Fibroblast of the aortic adventitia (primary cell): ENCODE measurements at regions not wholly inside any gene's neighbourhood (a gene's known extent, or its start where the extent isn't known, plus 50 kb on each side); places are given as distances from the start of the nearest gene placed in this dataset.
A peak's percentile ranks its signal among the peaks of the same experiment; 100 is the strongest.
"Not testable (repeated sequence)": the region's sequence is repeated elsewhere in the genome, so short reads cannot be mapped to it uniquely, and the experiment has no call there.

Experiments used
- DNase-seq: peaks from one replicate; pipeline ENCODE4 v3.0.0-alpha.2; 2010; ENCODE audit warnings: low read depth
- H3K4me3 ChIP-seq: 2 replicates; pipeline ENCODE4 v1.5.1; 2011; ENCODE audit warnings: low read depth, mild to moderate bottlenecking, control low read depth, low read length, moderate library complexity
- TF ChIP-seq, protein P1 (sequence below): IDR thresholded peaks from 2 replicates; pipeline ENCODE4 v1.5.1; 2011; ENCODE audit warnings: mild to moderate bottlenecking, low read length, control low read depth, inconsistent platforms; ENCODE audit not compliant: insufficient read depth

DNA sequence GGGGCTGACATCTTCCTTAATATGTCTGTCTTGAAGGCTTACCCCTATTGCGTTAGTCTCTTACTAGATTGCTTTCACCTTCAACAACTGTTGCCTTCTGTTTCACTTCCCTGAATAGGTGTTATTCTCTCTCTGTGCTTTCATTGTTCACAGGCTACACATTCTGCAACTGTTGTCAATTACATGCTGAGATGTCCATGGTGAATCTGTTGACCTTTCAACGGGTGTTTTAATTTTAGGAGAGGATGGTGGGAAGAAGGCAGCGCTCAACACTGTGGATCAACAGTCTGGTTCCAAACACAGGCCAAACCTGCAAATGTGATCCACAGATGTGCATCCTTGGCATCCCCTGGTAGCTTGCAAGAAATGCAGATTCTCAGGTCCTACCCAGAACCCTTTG is 101.9 kb downstream of the DACT1 start:
- TF ChIP-seq, protein P1, sequence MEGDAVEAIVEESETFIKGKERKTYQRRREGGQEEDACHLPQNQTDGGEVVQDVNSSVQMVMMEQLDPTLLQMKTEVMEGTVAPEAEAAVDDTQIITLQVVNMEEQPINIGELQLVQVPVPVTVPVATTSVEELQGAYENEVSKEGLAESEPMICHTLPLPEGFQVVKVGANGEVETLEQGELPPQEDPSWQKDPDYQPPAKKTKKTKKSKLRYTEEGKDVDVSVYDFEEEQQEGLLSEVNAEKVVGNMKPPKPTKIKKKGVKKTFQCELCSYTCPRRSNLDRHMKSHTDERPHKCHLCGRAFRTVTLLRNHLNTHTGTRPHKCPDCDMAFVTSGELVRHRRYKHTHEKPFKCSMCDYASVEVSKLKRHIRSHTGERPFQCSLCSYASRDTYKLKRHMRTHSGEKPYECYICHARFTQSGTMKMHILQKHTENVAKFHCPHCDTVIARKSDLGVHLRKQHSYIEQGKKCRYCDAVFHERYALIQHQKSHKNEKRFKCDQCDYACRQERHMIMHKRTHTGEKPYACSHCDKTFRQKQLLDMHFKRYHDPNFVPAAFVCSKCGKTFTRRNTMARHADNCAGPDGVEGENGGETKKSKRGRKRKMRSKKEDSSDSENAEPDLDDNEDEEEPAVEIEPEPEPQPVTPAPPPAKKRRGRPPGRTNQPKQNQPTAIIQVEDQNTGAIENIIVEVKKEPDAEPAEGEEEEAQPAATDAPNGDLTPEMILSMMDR = no peak
- H3K4me3 ChIP-seq = no peak overlapping the region
- no peak for DNase-seq

DNA sequence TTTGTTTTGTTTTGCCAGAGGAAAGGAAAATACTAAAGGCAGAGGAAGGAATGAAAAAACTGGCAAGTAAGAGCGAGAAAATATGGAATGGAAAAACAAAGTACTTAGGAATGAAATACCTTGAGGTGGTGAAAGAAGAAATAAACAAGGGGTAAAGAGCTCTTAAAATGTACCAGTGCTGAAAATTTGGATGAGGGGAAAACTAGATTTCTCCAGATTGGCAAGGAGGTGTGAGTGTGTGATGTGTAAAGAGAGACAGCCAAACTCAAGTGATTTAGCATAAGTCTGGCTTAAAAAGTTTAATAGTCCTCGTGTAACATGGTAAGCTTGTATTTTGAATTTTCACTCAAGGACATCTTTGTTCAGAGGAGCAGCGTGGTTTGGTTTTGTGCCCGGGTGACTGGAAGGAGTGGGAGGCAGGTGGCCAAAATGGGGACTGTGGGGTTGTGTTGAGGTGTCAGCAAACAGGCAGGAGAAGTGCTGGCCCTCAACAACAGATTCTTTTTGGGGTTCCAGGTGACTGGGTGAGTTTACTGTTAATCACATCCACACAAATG is 102.7 kb downstream of the DACT1 start:
- TF ChIP-seq, protein P1 = no peak
- DNase-seq = no peak
- no peak overlapping the region for H3K4me3 ChIP-seq

DNA sequence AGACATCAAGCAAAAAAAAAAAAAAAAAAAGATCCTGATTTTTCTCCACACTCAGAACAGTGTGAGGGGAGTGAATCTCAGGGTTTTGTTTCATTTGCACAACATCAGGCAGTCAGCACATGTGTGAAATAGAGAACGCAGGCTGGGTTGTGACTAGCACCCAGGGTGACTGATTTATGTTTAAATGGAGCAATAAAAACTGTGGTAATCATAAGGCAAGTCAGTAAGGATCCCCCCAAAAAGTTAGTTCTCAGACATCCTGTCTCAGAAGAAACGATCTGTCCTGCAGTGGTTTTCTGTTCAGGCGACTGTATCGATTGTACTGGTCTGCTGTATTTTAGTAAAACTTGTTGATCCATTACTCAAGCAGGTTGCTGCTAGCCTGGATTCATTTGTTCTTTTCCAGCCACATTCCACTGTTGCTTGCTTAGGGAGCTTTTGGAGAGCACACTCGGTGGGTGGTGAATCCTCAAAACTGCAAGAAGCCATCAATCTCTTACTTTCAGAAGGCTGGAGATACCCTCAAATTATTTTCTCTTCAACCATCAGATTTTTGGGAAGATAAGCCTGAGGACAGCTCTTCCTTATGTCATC is 107.1 kb downstream of the DACT1 start:
- DNase-seq = no peak
- no peak overlapping the region for H3K4me3 ChIP-seq
- TF ChIP-seq, protein P1 = no peak

DNA sequence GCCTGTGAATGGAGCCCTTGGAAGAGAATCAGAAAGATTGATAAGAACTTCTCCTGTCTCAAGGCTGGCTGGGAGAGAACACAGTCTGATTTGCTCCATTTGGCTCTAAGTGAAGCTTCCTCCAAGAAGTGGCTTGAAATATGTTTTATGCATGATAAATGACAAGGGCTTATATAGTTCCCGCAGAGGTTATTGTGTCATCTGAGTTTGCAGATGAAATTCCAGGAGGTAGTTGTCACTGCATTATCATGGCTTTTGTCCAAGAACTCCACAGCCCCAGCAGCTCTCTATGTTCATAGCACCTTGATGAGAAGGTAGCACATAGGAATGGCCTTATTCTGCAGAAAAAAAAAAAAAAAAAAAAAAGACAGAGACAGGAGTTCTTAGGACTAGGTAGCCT is 108.5 kb downstream of the DACT1 start:
- DNase-seq = peak; percentile 86
- H3K4me3 ChIP-seq = no peak overlapping the region
- TF ChIP-seq, protein P1 = no peak

DNA sequence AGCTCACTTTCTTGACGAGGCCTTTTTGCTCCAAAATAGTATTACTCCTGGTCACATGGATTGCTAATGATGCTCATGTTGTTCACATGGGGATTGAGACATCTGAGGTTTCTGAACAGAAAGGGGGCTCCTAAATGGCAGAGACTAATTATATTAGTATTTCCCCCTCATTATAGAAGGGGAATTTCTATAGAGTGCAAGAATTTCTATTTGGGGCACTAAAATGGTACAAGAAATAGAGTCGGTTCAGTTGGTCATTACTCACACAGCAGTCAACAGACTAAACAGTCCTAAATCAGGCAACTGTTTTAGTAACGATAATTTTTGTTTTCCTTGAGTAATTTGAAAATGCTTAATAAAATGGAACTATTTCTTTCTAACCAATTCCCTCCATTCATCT is 108.9 kb downstream of the DACT1 start:
- no peak overlapping the region for H3K4me3 ChIP-seq
- TF ChIP-seq, protein P1 = no peak
- DNase-seq = no peak

DNA sequence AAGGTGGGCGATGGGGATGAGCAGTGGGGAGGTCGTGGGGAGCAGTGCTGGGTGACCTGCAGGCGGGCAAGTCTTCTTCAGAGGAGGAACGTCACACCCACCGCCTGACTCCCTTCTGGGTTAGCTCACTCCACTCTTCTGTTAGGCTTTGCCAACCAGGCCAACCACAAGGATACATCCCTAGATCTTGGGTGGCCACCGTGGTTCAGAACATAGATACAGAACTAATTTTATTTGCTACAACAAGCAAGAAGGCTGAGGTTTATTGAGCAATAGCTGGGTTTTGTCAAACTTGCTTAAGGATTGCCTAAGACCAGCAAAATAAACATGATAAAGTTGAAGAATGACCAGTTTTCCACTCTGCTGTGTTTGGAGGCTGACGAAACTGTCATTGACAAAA is 109.4 kb downstream of the DACT1 start:
- DNase-seq = peak; percentile 96
- TF ChIP-seq, protein P1 = no peak
- no peak overlapping the region for H3K4me3 ChIP-seq

DNA sequence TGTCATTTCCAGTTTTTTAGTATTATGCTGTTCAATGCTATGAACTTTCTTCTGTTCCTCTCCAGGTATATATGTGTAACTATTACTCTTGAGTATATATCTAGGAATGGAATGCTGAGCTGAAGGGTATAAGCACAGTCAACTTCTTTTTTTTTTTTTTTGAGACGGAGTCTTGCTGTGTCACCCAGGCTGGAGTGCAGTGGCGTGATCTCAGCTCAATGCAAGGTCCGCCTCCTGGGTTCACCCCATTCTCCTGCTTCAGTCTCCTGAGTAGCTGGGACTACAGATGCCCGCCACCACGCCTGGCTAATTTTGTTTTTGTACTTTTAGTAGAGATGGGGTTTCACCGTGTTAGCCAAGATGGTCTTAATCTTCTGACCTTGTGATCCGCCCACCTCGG is 110.5 kb downstream of the DACT1 start:
- H3K4me3 ChIP-seq, DNase-seq: not testable (repeated sequence)
